ENCODE measurements at regions not wholly inside any gene's neighbourhood (a gene's known extent, or its start where the extent isn't known, plus 50 kb on each side); places are given as distances from the start of the nearest gene placed in this dataset.

- TF ChIP-seq EZH2phosphoT487 (IDR thresholded peaks at IDR 0.05; ENCODE audit: insufficient read depth, low read depth) = no peak
- no peak for TF ChIP-seq EZH2 (IDR thresholded peaks at IDR 0.05; ENCODE audit: insufficient read depth, poor library complexity, severe bottlenecking)
These were observed 116.5 kb upstream of the ZNF804A start for GRCh38 chr2:184481865-184482264.

Measured in GM23248 (cell line).